DMS 273 (cell line): ENCODE measurements at regions not wholly inside any gene's neighbourhood (a gene's known extent, or its start where the extent isn't known, plus 50 kb on each side); places are given as distances from the start of the nearest gene placed in this dataset.

Source experiments
- DNase-seq: peaks from one replicate; lab custom pipeline; 2025; ENCODE audit not compliant: unreplicated experiment; lab: John Stamatoyannopoulos, UW

DNA sequence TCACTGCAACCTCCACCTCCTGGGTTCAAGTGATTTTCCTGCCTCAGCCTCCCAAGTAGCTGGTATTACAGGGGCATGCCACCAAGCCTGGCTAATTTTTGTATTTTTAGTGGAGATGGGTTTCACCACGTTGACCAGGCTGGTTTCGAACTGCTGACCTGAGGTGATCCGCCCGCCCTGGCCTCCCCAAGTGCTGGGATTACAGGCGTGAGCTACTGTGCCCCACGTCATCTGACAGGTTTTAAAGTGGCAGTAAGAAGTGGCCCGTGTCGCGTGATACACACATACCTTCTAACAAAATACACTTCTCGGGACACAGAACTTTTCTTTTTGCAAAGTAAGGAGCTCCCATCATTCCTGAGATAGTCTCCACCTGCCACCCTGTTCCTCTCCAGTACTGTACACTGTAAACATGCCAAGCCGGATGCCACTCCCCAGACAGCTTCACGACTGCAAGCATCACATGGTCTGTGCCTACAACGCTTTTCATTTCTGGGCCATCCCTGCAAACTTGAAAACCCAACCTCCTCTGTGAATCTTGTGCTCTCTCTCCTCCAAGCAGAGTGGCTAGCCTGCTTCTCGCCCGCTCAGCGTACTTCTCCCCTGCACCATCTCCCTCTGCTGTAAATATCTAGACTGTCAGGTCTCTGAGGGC, 256.3 kb upstream of the KLF14 start:
- no peak for DNase-seq

DNA sequence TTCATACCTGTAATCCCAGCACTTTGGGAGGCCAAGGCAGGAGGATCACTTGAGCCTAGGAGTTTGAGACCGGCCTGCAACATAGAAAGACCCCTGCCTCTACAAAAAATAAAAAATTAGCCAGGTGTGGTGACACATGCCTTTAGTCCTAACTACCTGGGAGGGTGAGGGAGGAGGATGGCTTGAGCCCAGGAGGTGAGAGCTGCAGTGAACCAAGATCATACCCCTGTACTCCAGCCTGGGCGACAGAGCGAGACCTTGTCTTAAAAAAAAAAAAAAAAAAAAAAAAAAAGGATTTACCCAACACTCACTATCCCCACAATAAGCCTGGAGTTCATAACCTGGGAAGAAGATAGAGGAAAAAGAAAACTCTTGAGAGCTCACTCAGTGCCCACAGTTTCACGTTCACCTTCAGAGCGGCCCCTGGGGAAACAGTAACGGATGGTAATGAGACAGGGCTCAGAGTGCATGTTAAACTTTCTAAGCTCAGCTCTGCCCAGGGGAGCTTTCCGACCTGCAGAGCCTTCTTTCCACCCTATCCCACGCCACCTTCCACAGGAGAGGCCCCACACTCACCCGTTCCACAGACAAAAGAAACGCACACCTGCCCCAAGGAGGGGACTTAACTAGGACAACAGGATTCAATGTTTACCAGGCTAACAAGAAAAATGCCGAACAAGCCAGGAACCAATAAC, 259.8 kb upstream of the KLF14 start:
- no peak for DNase-seq

DNA sequence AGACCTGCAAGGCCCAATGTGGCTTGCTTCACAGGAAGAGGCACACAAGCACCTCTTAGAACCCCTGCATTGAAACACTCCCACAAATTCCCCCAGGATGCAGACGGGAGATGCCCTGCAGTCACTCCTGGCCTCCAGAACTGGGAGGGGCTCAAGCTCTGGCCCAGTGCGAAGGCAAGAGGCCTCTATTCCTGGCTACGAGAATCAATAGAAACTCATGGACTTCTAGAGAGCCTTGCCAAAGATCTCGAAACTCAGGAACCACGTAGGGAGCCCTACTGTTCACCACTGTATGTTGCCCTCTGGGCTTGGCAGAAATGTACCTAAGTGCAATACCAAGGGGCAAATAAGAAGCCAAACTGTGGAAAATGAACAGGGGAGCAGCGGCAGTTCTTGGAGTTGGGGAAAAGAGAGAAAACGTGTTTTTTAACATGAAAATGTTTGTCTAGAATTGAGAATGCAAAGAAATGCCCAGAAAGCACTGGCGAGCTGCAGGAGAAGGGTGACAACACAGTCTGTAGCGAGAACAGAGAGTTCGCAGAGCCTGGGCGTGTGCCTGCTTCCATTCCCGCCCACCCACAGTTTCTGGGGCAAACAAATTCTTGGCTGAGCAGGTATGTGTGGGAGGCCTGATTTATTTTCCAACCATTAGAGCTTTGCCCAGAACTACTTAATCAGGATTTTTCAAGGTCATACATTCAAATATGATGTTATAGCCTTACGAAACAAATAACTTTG, 260.5 kb upstream of the KLF14 start:
- DNase-seq: no peak

- DNase-seq: no peak
Observed at GRCh38 chr7:130995252-130996081, 261.5 kb upstream of the KLF14 start.

- DNase-seq: no peak
Observed at GRCh38 chr7:130996205-130996832, 262.3 kb upstream of the KLF14 start.

DNA sequence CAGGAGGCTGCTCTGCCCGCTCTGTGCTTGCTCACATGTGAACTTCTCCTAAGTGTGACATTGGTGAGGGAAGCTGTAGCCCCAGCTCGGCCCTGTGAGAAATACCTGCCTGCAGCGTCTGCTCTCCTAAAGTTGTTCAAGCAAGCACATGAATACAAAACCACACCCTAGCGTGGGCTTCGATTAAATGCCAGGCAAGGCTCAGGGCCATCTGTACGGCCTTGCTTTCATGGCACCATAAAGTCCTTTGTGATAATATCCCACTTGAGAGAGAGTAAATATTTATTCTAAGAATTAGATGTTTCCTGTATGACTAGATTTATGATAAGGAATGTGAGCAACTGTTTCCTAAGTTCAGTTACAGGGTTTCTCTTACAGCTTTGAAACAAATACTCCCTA, 262.8 kb upstream of the KLF14 start:
- peak; percentile 51 for DNase-seq

GRCh38 chr7:130998993-130999602, 265.1 kb upstream of the KLF14 start:
- no peak for DNase-seq

DNA sequence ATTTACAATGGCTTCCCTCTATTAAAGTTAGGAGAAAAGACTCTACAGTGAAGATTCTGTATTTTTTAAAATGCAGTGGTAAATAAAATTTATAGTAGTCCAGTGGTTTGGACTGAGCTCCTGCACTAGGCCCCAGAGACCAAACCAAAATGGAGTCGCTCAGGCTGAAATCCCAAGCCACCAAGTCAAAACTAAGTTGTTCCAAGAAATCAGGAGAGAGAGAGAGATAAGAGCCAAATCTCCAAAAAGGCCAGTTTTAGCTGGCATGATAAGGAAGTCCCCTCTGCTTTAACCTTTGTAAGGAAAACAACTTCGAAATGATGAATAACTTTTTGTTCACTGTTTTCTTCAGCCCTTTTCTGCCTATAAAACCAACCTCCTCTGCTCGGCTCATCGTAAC, 265.9 kb upstream of the KLF14 start:
- no peak for DNase-seq

DNA sequence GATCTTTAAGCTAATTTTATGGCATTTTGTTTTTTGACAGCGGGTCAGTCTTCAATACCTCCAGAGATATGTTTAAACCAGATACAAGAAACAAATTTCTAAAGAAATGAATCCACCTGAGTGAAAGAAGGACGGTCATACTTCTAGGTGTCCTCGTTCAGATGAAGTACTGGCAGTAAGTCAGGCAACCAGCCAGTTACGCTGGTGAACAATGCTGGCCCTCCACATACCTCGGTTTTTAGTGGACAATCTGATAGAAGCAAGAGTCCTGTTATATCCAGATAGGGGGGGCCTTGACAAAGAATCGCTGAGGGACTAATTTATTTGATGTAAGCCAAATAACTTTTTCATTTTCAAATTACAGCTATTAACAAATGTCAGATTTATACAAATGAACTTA, 266.4 kb upstream of the KLF14 start:
- no peak for DNase-seq

- DNase-seq: no peak
Observed at GRCh38 chr7:131000873-131001272, 266.9 kb upstream of the KLF14 start.

GRCh38 chr7:131002600-131002999, 268.6 kb upstream of the KLF14 start:
- no peak for DNase-seq

DNA sequence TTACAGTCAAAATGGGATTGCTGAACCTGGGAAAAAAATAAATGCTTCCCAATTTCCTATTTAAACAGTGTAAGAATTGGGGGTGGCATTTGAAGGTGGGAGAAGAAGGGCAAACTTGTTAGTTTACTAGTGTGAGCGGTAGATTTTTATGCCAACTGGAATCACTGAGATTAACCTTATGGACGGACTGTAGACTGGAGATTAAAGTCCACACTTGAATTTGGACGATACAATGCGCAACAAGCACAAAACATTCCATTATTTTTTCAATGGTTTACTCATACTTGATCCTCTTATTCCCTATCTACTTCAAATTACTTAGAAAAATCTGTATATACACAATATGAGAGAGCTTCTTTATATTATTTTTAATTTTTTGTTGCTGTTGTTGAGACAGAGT, 269.6 kb upstream of the KLF14 start:
- DNase-seq: no peak

GRCh38 chr7:131004371-131004770, 270.4 kb upstream of the KLF14 start:
- DNase-seq: no peak

DNA sequence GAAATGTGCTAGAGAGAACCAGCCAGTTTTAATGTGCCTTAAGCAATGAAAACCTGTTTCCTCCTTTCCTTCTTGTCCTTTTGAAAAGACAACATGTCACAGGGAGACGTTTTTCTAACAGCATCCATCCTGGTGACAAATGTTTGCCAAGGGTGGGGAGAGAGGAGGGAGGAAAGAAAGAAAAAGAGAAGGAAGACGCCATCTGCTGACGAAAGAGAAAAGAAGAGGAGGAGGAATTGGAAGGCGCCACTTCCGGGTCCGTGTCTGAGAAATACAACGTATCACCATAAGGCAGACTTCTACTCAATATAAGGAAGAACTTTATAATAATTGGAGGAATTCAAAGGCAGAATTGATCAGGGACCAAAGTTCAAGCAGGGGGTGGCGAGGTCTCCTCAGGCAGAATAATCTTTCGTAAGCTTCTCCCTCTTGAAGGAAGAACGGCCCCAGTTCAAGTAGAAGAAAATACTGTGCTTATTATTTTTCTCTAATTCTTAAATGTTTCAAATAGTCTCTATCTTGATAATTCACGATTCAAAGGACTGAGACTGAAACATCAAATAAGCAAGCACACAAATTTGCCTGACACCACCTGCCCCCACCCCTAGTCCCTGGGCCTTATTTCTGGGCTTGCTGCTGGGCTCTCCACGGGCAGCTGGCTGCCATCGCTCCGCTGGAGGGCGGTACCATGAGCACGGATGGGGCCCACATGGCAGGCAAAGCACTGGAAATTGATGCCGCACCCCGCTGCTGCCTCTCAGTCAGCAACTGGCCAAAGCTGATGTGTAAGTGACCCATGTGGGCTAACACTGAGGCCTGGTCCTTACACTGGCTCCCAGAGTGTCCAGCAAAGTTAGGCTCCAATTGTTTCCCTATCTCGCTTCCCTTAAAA, 273.7 kb upstream of the KLF14 start:
- peak; percentile 79 for DNase-seq

DNA sequence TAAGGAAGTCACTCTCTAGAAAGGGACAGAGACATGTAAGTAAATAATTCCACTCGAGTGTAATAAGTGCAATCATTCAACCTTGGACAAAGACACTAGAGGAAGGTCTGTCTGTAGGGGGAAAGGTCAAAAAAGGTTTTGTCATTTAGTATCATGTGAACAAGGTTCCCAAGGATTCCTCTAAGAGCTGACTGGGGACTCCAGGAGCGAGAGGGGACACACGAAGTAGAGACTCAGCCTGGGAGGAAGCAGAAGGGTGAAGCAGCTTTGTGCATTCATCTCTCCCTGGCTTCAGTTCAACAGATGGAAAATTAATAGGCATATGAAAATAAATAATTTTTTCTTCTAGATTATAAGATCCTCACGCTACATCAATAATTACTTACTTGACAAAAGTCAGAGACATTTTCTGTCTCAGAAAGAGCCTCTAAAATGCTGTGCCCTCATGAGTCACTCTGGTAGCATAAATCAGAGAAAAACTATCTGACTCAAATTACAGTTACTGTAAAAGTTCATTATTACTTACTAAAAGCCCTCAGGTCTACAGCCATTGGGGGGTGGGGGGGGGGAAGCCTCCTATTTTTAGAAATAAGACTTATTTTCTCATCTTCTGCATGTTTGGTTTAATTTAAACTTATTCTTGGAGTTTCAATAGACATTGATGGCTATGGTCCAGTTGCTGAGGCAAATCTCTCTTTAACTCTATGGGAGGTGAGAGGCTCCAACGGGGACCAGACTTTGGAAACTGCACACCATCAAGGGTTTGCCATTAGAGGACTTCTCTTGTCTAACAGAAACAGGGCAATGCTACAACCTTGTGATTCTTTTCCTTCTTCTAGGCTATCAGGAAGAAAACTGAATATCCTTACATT, 275.1 kb upstream of the KLF14 start:
- DNase-seq: no peak

- DNase-seq: no peak
Observed at GRCh38 chr7:131010029-131010716, 276.2 kb upstream of the KLF14 start.

DNA sequence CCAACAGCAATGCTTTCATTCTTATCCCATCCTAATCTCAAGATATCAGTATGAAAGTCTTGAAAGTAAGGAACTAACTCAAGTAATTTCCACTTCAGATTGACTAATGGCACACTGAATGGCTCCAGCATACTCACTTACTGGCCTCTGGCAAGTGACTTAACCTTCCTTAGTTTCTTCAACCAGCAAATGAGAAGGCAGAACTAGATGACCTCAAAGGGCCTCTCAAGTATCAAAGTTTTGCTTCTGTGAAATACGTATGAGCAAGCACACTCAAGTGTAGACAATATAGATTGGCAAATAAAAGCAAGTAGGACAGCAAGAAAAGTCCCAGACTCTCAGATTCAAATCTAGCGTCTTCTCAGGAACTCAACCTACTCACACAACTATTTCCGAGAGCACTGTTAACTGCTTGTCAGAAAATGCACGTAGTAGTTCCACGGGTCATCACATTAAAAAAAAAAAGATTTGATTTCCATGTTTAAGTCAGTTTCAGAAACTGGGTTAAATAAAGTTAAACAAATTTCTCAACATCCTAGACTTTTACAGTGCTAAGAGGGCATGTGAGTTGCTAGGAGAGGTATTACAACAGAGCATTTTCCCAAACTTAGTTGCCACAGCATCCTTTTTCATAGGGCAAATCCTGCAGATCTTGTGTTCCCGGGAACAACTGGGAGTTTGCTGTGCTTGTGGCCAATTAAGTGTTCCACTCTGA, 276.9 kb upstream of the KLF14 start:
- DNase-seq: no peak

GRCh38 chr7:131011432-131011742, 277.4 kb upstream of the KLF14 start:
- DNase-seq: peak; percentile 35
